Activated CD4-positive, alpha-beta T cell treated with anti-CD3 and anti-CD28 coated beads, Interleukin-2, Interleukin-6, amounts not matched to agents 100 ng/mL and 50 ng/mL, durations not matched to agents 16 hours and 8 hours (primary cell): ENCODE measurements at regions not wholly inside any gene's neighbourhood (a gene's known extent, or its start where the extent isn't known, plus 50 kb on each side); places are given as distances from the start of the nearest gene placed in this dataset.

Experiments
- DNase-seq: peaks from one replicate; pipeline ENCODE4 v3.0.0-alpha.2; 2020

GRCh38 chr2:200013906-200014305 is 58.5 kb downstream of the MAIP1 start:
- DNase-seq: no peak

- DNase-seq: no peak
Measured at GRCh38 chr2:200021449-200022114, 66.2 kb downstream of the MAIP1 start.

- DNase-seq: no peak
Measured at GRCh38 chr2:200022511-200022910, 67.1 kb downstream of the MAIP1 start.

GRCh38 chr2:200023570-200023969 is 68.2 kb downstream of the MAIP1 start:
- DNase-seq: no peak

- no peak for DNase-seq
Measured at GRCh38 chr2:200025717-200026116, 70.3 kb downstream of the MAIP1 start.

GRCh38 chr2:200026332-200027230 is 71.2 kb downstream of the MAIP1 start:
- DNase-seq: no peak

- DNase-seq: no peak
Measured at GRCh38 chr2:200028998-200029397, 73.6 kb downstream of the MAIP1 start.

GRCh38 chr2:200032895-200033294 is 77.5 kb downstream of the MAIP1 start:
- no peak for DNase-seq

GRCh38 chr2:200033929-200034328 is 78.5 kb downstream of the MAIP1 start:
- no peak for DNase-seq

- DNase-seq: no peak
Measured at GRCh38 chr2:200034816-200035215, 79.4 kb downstream of the MAIP1 start.

GRCh38 chr2:200039724-200040650 is 84.6 kb downstream of the MAIP1 start:
- no peak for DNase-seq

- DNase-seq: no peak
Measured at GRCh38 chr2:200040831-200041230, 85.4 kb downstream of the MAIP1 start.

- DNase-seq: no peak
Measured at GRCh38 chr2:200041639-200042038, 86.3 kb downstream of the MAIP1 start.

- DNase-seq: no peak
Measured at GRCh38 chr2:200042102-200042735, 86.8 kb downstream of the MAIP1 start.

- no peak for DNase-seq
Measured at GRCh38 chr2:200042944-200043343, 87.6 kb downstream of the MAIP1 start.

- no peak for DNase-seq
Measured at GRCh38 chr2:200044453-200044852, 89.1 kb downstream of the MAIP1 start.

- DNase-seq: no peak
Measured at GRCh38 chr2:200048421-200048820, 93.0 kb downstream of the MAIP1 start.

GRCh38 chr2:200049086-200049485 is 93.7 kb downstream of the MAIP1 start:
- DNase-seq: no peak

GRCh38 chr2:200050921-200051610 is 95.7 kb downstream of the MAIP1 start:
- DNase-seq: no peak

- no peak for DNase-seq
Measured at GRCh38 chr2:200051611-200051945, 96.2 kb downstream of the MAIP1 start.

GRCh38 chr2:200052627-200053026 is 97.2 kb downstream of the MAIP1 start:
- no peak for DNase-seq
